ENCODE measurements at regions not wholly inside any gene's neighbourhood (a gene's known extent, or its start where the extent isn't known, plus 50 kb on each side); places are given as distances from the start of the nearest gene placed in this dataset.

GRCh38 chr2:12240206-12240605 lies 476.5 kb upstream of the TRIB2 start:
- H3K27ac ChIP-seq, result no peak overlapping the region
- no peak for TF ChIP-seq ZFX (IDR thresholded peaks at IDR 0.05; ENCODE audit: borderline replicate concordance)
- TF ChIP-seq, protein P1, sequence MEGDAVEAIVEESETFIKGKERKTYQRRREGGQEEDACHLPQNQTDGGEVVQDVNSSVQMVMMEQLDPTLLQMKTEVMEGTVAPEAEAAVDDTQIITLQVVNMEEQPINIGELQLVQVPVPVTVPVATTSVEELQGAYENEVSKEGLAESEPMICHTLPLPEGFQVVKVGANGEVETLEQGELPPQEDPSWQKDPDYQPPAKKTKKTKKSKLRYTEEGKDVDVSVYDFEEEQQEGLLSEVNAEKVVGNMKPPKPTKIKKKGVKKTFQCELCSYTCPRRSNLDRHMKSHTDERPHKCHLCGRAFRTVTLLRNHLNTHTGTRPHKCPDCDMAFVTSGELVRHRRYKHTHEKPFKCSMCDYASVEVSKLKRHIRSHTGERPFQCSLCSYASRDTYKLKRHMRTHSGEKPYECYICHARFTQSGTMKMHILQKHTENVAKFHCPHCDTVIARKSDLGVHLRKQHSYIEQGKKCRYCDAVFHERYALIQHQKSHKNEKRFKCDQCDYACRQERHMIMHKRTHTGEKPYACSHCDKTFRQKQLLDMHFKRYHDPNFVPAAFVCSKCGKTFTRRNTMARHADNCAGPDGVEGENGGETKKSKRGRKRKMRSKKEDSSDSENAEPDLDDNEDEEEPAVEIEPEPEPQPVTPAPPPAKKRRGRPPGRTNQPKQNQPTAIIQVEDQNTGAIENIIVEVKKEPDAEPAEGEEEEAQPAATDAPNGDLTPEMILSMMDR (IDR thresholded peaks at IDR 0.05), result no peak

DNA sequence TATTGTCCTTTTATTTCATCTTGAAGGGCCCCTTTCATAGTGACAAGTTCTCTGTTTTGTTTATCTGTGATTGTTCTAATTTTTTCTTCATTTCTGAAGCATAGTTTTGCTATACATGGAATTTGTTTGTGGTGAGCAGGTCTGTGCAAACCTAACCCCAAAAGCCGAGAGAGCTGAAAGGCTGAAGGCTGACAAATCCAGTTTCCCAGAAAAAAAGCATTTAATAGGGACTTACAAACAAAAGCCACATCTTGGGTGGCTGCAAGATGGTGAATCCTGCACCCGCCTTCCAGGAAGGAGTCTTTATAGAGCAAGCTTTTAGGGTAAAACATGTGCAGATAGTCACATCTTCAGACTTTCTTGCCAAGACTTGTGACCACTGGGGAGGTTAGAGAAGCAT lies 473.4 kb upstream of the TRIB2 start:
- no peak overlapping the region for H3K27ac ChIP-seq
- TF ChIP-seq ZFX (IDR thresholded peaks at IDR 0.05; ENCODE audit: borderline replicate concordance), result no peak
- TF ChIP-seq, protein P1 (IDR thresholded peaks at IDR 0.05), result no peak

- TF ChIP-seq, protein P1 (IDR thresholded peaks at IDR 0.05), result no peak
- no peak for TF ChIP-seq ZFX (IDR thresholded peaks at IDR 0.05; ENCODE audit: borderline replicate concordance)
- H3K27ac ChIP-seq, result no peak overlapping the region
Observed at GRCh38 chr2:12244070-12244469, 472.7 kb upstream of the TRIB2 start.

DNA sequence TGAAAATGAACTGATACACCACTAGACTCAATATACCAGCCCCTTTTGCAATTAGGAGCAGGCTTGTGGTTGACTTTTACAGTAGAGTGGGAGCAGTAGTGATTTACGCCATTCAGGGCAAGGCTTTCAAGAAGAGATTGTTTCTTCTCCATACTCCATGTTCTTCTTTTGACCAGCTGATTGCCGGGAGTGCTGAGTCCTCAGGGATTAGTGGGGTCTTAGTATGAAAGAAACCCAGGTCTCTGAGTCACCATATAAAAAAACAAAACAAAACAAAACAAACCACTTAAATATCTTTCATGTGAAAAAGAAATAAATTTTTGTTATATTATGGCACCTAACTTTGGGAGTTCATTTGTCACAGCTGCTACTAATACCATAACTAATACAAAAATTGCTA lies 465.6 kb upstream of the TRIB2 start:
- no peak overlapping the region for H3K27ac ChIP-seq
- no peak for TF ChIP-seq ZFX (IDR thresholded peaks at IDR 0.05; ENCODE audit: borderline replicate concordance)
- TF ChIP-seq, protein P1 (IDR thresholded peaks at IDR 0.05), result no peak

DNA sequence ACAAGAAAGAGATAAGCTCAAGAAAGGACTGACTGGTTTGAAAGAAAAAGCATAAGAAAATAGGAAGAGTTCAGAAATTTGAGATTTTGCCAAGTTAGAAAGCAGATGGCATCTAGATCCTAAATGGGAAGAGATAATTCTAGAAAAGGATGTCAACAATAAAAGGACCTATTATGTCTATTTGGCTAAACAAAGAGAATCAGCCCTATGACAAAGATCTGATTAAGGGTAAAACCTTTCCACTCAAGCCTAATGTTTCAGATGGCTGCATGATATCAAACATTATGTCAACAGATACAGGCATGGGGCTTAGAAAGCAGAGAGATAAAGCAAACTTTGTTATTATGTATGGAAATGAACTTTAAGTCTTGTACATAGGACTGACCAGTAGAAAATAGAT lies 465.0 kb upstream of the TRIB2 start:
- no peak overlapping the region for H3K27ac ChIP-seq
- TF ChIP-seq, protein P1 (IDR thresholded peaks at IDR 0.05), result no peak
- no peak for TF ChIP-seq ZFX (IDR thresholded peaks at IDR 0.05; ENCODE audit: borderline replicate concordance)

DNA sequence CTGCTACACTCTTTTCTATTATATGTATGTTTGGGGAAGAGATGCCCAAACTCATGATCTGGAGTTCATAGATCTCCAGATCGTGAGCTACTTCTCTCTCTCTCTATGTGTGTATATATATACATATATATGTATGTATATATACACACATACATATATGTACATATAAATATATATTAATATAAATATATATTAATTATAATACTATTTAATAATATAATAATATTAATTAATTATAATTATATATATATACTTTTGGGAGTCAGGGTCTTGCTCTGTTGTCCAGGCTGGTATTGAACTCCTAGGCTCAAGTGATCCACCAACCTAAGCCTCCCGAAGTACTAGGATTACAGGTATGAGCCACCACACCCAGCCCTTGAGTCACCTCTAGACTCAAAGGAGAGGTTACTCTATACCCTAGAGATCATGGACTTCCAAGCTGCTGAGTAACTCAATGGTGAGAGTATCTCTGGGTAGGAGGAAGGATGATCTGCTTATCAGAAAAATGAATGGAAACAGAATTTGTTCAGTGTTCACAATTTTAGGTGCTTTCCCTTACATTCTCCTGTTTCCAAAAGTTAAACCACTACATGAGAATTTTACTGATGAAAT lies 463.5 kb upstream of the TRIB2 start:
- TF ChIP-seq, protein P1 (IDR thresholded peaks at IDR 0.05), result no peak
- no peak for TF ChIP-seq ZFX (IDR thresholded peaks at IDR 0.05; ENCODE audit: borderline replicate concordance)
- H3K27ac ChIP-seq, result no peak overlapping the region

- no peak overlapping the region for H3K27ac ChIP-seq
Observed at GRCh38 chr2:12254280-12254860, 462.4 kb upstream of the TRIB2 start.

More at GRCh38 chr2:12254280-12254860, 462.4 kb upstream of the TRIB2 start:
- TF ChIP-seq, protein P1 (IDR thresholded peaks at IDR 0.05), result no peak
- no peak for TF ChIP-seq ZFX (IDR thresholded peaks at IDR 0.05; ENCODE audit: borderline replicate concordance)

Data from 22Rv1 (cell line).